HTR-8/SVneo (cell line): ENCODE measurements at regions not wholly inside any gene's neighbourhood (a gene's known extent, or its start where the extent isn't known, plus 50 kb on each side); places are given as distances from the start of the nearest gene placed in this dataset.

Experiments used
- DNase-seq: peaks from one replicate; pipeline ENCODE4 v3.0.0; 2011; ENCODE audit warnings: low spot score, mixed read lengths; ENCODE audit not compliant: insufficient read length
- FAIRE-seq: peaks from 2 replicates; lab custom pipeline; 2011; peaks lifted over from hg19 to GRCh38; lab: Jason Lieb, UNC

GRCh38 chr6:54008589-54008988 lies 102.7 kb upstream of the MLIP start:
- FAIRE-seq (no peak), DNase-seq (no peak)

GRCh38 chr6:54009052-54009654 lies 102.1 kb upstream of the MLIP start:
- DNase-seq, result no peak

DNA sequence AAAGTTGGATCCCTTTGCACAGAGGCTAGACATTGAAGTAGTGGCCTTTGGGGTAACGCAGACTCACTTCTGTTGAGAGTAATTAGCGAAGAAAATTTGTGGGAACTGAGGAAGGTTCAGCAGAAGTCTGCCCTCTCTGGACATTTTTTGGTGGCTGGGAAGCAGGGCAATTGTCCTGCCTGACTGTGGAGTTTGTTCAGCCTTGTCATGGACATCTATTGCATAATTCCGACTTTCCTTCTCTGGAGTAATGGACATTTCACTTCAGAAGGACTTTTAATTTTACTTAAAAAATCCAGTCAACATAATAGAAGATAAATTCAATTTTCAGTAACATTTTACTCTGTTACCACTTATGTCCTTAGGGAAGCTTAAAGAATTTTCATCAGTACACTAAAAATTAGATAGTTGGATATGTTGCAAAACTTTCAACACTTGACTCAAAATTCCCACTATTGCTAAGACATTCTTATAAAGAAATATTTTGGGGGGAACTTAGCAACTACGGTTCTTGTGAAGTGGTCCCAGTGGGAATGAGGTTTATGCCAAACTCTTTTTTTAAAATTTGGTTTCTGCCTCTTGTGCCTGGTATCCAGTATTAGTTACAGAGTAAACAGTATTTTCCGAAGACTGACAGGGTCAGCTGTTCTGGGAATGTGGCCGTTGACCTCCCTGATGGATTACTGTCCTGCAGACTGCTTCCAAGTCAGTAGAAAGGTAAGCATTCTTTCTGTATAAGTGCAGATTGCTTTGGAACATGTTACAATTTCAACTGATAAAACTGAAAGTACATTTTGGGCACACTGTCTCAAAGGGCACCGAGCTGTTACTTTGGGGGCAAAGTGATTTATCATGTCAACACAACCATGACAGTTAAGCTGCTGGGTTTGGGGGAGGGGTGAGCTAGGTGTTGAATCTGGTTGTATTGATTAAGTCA lies 100.6 kb upstream of the MLIP start:
- no peak for DNase-seq
- FAIRE-seq, result peak; percentile 83

More at GRCh38 chr6:54009052-54009654, 102.1 kb upstream of the MLIP start:
- FAIRE-seq, result peak; percentile 36

- DNase-seq (no peak), FAIRE-seq (no peak)
These were observed 100.0 kb upstream of the MLIP start for GRCh38 chr6:54011277-54011648.

- FAIRE-seq (no peak), DNase-seq (no peak)
These were observed 97.3 kb upstream of the MLIP start for GRCh38 chr6:54013966-54014365.

DNA sequence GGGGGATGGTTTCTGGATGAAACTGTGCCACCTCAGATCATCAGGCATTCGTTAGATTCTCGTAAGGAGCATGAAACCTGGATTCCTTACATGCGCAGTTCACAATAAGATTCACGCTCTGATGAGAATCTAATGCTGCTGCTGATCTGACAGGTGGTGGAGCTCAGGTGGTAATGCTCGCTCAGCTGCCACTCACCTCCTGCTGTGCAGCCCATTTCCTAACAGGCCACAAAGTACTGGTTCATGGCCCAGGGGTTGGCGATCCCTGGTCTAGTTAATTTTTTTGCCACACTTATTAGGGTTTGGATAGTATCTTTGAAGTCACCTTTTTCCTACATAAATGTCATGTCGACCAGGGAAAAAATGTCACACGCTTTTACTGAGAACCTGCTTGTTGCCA lies 96.8 kb upstream of the MLIP start:
- no peak for DNase-seq
- FAIRE-seq, result no peak

GRCh38 chr6:54017877-54018276 lies 93.4 kb upstream of the MLIP start:
- no peak for FAIRE-seq
- DNase-seq, result no peak

GRCh38 chr6:54018722-54019121 lies 92.5 kb upstream of the MLIP start:
- FAIRE-seq (no peak), DNase-seq (no peak)

DNA sequence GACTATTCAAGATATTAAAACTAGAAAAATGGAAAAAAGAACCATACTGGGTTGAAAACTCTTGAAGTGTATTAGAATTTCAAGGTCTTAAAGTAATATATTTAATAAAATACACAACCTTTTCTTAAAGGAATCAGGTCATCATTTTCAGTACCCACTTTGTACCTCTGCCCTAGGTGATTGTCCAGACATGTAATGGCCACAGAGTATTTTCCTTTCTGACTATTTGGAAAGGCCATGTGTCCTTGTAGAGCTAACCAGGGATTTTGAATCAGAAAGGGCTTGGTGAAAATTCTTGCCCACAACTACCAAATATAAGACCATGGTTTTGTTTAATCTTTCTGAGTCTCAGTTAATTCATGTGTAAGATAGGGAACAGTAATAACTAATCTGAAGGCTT lies 91.4 kb upstream of the MLIP start:
- DNase-seq (no peak), FAIRE-seq (no peak)

GRCh38 chr6:54020334-54020733 lies 90.9 kb upstream of the MLIP start:
- no peak for DNase-seq
- FAIRE-seq, result peak; percentile 60

DNA sequence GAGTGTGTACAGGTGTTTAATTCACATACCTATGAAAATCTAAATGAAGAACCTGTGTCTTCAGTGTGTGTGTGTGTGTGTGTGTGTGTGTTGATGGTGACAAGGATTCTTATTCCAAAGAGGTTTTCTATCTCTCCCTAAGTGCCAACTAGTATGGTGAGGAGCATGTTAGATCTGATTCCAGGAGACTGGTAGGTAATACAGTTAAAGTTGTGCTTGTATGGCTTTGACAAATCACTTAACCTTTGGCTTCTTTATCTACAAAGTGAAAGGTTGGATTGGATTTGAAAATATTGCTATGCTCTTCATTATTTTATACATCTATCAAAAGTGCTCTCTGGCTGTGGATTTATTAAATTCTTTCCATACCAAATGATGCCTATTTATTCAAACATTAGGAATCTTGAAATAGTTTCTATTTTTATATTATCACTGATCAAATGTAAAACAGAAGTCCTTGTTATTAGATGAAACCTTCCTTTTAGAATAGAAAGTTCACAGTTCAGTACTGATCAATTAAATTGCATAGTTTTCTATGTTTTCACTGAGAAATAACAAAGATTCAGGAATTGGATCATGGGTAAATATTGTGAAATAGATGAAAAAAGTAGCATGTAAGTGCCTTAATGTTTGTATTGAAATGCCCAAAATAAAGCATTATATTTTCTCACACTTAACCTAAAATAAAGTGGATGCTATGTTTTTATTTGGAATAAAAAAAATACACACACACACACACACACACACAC lies 84.4 kb upstream of the MLIP start:
- FAIRE-seq, result no peak
- no peak for DNase-seq

GRCh38 chr6:54028170-54028569 lies 83.1 kb upstream of the MLIP start:
- FAIRE-seq (no peak), DNase-seq (no peak)

DNA sequence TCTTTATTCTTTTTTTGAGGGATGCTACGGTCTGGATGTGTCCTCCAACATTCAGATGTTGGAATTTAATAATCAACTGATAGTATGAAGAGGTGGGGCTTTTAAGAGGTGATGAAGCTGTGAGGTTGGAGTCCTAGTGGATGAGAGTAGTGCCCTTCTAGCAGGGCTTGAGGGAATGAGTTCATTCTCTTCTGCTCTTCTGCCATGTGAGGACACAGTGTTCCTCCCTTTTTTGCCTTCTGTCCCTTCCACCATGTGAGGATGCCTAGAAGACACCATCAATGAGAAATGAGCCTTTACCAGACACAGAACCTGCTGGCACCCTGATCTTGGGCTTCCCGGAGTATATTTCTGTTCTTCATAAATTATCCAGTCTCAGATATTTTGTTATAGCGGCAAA lies 82.1 kb upstream of the MLIP start:
- DNase-seq (no peak), FAIRE-seq (no peak)

GRCh38 chr6:54031169-54031568 lies 80.1 kb upstream of the MLIP start:
- DNase-seq (no peak), FAIRE-seq (no peak)

DNA sequence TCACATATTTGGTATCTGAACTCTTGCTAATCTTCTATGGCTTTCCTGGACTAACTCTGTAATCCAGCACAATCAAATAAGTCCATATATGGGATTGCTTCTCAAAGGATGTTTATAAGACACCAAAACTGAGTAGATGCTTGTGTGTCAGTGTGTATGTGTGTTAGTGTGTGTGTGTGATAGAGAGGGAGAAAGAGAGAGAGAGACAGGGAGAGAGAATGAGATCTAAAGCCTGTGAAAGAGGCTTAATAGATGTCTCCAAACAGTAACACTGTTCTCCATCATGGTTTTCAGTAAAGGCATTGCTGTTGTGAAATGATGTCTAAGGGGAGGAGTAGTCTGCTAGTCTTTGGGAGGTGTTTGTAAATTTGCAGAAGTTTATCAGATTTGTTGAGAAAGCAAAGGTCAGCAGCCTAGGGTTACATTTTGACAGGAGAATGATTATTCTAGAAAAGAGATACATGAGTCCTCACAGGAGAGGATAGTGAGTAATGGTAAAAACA lies 73.9 kb upstream of the MLIP start:
- no peak for DNase-seq
- FAIRE-seq, result no peak

- no peak for FAIRE-seq
- DNase-seq, result no peak
These were observed 70.7 kb upstream of the MLIP start for GRCh38 chr6:54040545-54040944.

DNA sequence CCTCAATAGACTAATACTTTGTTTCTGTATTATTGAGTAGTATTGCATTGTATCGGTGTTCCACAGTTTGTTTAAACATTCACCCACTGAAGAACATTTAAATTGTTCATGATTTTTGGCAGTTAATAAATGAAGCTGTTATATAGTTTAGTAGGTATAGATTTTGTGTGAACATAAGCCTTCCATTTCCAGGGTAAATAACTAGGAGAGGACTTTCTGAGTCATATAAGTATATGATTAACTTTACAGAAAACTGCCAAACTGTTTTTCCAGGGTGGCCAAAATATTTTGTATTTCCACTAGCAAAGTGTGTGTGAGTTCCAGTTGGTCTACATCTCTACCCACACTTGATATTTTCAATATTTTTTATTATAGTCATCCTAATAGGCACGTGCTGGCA lies 70.0 kb upstream of the MLIP start:
- no peak for FAIRE-seq
- no peak for DNase-seq

DNA sequence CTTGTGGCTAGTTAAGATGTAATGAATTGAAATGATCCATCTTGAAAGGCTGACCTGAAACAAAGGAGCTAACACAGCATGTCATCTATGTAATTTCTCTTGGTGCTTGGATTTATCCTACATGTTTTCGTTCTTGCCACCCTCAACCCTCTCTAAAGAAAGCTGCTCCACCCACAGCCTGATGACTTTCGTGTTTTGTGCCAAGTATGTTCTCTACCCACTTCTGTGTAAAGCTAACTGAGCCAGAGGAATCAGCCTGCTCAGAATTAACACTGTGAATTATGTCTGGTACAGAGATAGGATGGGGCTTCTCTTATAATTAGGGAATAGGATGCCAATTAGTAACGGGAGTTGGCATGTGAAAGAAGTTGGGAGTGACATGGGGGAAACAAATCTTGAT lies 67.9 kb upstream of the MLIP start:
- FAIRE-seq (no peak), DNase-seq (no peak)

GRCh38 chr6:54044059-54044458 lies 67.2 kb upstream of the MLIP start:
- FAIRE-seq, result no peak
- DNase-seq, result no peak

DNA sequence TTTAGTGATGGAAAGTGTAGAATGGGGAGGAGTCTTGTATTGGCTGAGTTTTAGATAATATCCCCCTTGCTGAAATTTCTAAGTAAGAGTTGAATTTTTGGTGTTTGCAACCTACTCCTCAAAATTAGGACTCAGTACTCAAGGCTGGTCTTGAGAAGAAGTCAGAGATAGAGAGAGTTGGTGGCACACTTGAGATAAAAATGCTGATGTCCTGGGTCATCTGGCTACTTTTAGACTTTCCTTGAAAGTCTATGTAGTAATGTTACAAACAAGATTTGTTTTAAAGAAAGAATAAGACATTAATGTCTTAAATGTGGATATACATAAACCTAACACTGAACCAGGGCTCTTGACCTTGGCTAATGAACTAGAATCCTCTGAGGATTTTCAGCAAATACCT lies 62.5 kb upstream of the MLIP start:
- FAIRE-seq (no peak), DNase-seq (no peak)

- no peak for FAIRE-seq
These were observed 60.5 kb upstream of the MLIP start for GRCh38 chr6:54050750-54051149.

More at GRCh38 chr6:54050750-54051149, 60.5 kb upstream of the MLIP start:
- DNase-seq, result no peak
